H9 (cell line): ENCODE measurements at regions not wholly inside any gene's neighbourhood (a gene's known extent, or its start where the extent isn't known, plus 50 kb on each side); places are given as distances from the start of the nearest gene placed in this dataset.

ENCODE experiments used
- DNase-seq: peaks from one replicate; pipeline ENCODE4 v3.0.0-alpha.2; 2017
- H2AFZ ChIP-seq: one replicate; pipeline ENCODE4 v1.6.1; 2013; ENCODE audit warnings: mild to moderate bottlenecking, low read length, control low read depth, moderate library complexity
- H2AK5ac ChIP-seq: 2 replicates; pipeline ENCODE4 v1.6.1; 2013; ENCODE audit warnings: low read length, control low read depth, mixed read lengths; ENCODE audit not compliant: insufficient read length
- H2BK120ac ChIP-seq: one replicate; pipeline ENCODE4 v1.6.1; 2013; ENCODE audit warnings: low read depth, mild to moderate bottlenecking, low read length, control low read depth, inconsistent platforms; ENCODE audit not compliant: poor library complexity, severe bottlenecking
- H2BK12ac ChIP-seq: 2 replicates; pipeline ENCODE4 v1.6.1; 2013; ENCODE audit warnings: low read length, control low read depth, mixed read lengths, low read depth; ENCODE audit not compliant: insufficient read length
- H2BK15ac ChIP-seq: 2 replicates; pipeline ENCODE4 v1.6.1; 2013; ENCODE audit warnings: low read depth, low read length, control low read depth
- H2BK20ac ChIP-seq: one replicate; pipeline ENCODE4 v1.6.1; 2013; ENCODE audit warnings: low read depth, mild to moderate bottlenecking, low read length, control low read depth, inconsistent platforms; ENCODE audit not compliant: poor library complexity, severe bottlenecking
- H2BK5ac ChIP-seq: 2 replicates; pipeline ENCODE4 v1.6.1; 2013; ENCODE audit warnings: low read length, control low read depth, mixed read lengths; ENCODE audit not compliant: insufficient read length
- H3K14ac ChIP-seq: 2 replicates; pipeline ENCODE4 v1.6.1; 2013; ENCODE audit warnings: low read length, control low read depth; ENCODE audit not compliant: insufficient read depth
- H3K18ac ChIP-seq: 2 replicates; pipeline ENCODE4 v1.6.1; 2013; ENCODE audit warnings: low read depth, mild to moderate bottlenecking, mixed read lengths, low read length, control low read depth; ENCODE audit not compliant: insufficient read length
- H3K23ac ChIP-seq: 2 replicates; pipeline ENCODE4 v1.6.1; 2013; ENCODE audit warnings: low read length, control low read depth, mixed read lengths, low read depth; ENCODE audit not compliant: insufficient read length
- H3K23me2 ChIP-seq: 2 replicates; pipeline ENCODE4 v1.6.1; 2013; ENCODE audit warnings: low read depth, mild to moderate bottlenecking, mixed read lengths, low read length, control low read depth; ENCODE audit not compliant: insufficient read length, poor library complexity, severe bottlenecking
- H3K27ac ChIP-seq: 2 replicates; pipeline ENCODE4 v1.5.1; 2013; ENCODE audit warnings: low read length, control low read depth, mixed read lengths, low read depth; ENCODE audit not compliant: insufficient read length
- H3K27me3 ChIP-seq: 2 replicates; pipeline ENCODE4 v1.6.1; 2013; ENCODE audit warnings: low read length, control low read depth, inconsistent platforms; ENCODE audit not compliant: insufficient read depth
- H3K4ac ChIP-seq: 2 replicates; pipeline ENCODE4 v1.6.1; 2013; ENCODE audit warnings: low read depth, mild to moderate bottlenecking, control low read depth, inconsistent platforms, low read length, moderate library complexity
- H3K4me1 ChIP-seq: 2 replicates; pipeline ENCODE4 v1.6.1; 2013; ENCODE audit warnings: low read length, control low read depth, inconsistent platforms; ENCODE audit not compliant: insufficient read depth
- H3K4me2 ChIP-seq: 2 replicates; pipeline ENCODE4 v1.6.1; 2013; ENCODE audit warnings: low read length, control low read depth, mixed read lengths; ENCODE audit not compliant: insufficient read length, insufficient read depth
- H3K56ac ChIP-seq: 2 replicates; pipeline ENCODE4 v1.6.1; 2013; ENCODE audit warnings: low read depth, mild to moderate bottlenecking, mixed read lengths, low read length, control low read depth; ENCODE audit not compliant: insufficient read length
- H3K79me1 ChIP-seq: 2 replicates; pipeline ENCODE4 v1.6.1; 2013; ENCODE audit warnings: low read depth, mild to moderate bottlenecking, moderate library complexity, low read length, control low read depth, inconsistent platforms; ENCODE audit not compliant: insufficient read depth, poor library complexity, severe bottlenecking
- H3K79me2 ChIP-seq: 2 replicates; pipeline ENCODE4 v1.6.1; 2013; ENCODE audit warnings: low read length, control low read depth, inconsistent platforms; ENCODE audit not compliant: insufficient read depth
- H3K9ac ChIP-seq: 2 replicates; pipeline ENCODE4 v1.6.1; 2013; ENCODE audit warnings: low read length, control low read depth, mixed read lengths; ENCODE audit not compliant: insufficient read length; ENCODE audit errors: extremely low read depth
- H3K9me3 ChIP-seq: one replicate; pipeline ENCODE4 v1.6.1; 2013; ENCODE audit warnings: low read depth, low read length, inconsistent platforms; ENCODE audit not compliant: control insufficient read depth
- H3T11ph ChIP-seq: one replicate; pipeline ENCODE4 v1.6.1; 2013; ENCODE audit warnings: mild to moderate bottlenecking, low read length, control low read depth, inconsistent platforms
- H4K20me1 ChIP-seq: one replicate; pipeline ENCODE4 v1.6.1; 2013; ENCODE audit not compliant: control insufficient read depth, insufficient read length, insufficient read depth
- H4K5ac ChIP-seq: 2 replicates; pipeline ENCODE4 v1.6.1; 2013; ENCODE audit warnings: low read depth, mild to moderate bottlenecking, mixed read lengths, low read length, control low read depth; ENCODE audit not compliant: insufficient read length
- H4K8ac ChIP-seq: replicated peaks from 2 replicates; pipeline ENCODE4 v1.6.1; 2013; ENCODE audit warnings: low read length, control low read depth, mixed read lengths, low read depth; ENCODE audit not compliant: insufficient read length
- H4K91ac ChIP-seq: 2 replicates; pipeline ENCODE4 v1.6.1; 2013; ENCODE audit warnings: low read depth, mild to moderate bottlenecking, moderate library complexity, mixed read lengths, low read length, control low read depth; ENCODE audit not compliant: insufficient read length
- H3K27ac Mint-ChIP-seq, 3 experiments: 2 replicates in 2 of 3; 3 replicates in 1 of 3; pipeline ENCODE4 v1.8.0; 2020 to 2021; ENCODE audit warnings: mixed read lengths in 3 of 3, mild to moderate bottlenecking in 1 of 3, moderate library complexity in 1 of 3
- H3K27me3 Mint-ChIP-seq: 2 replicates; pipeline ENCODE4 v1.8.0; 2021; ENCODE audit warnings: low read depth, mild to moderate bottlenecking, moderate library complexity, mixed read lengths
- H3K36me3 Mint-ChIP-seq, 3 experiments: 2 replicates in 2 of 3; 3 replicates in 1 of 3; pipeline ENCODE4 v1.8.0; 2020 to 2021; ENCODE audit warnings: low read depth in 3 of 3, mixed read lengths in 3 of 3; ENCODE audit not compliant: insufficient read depth in 1 of 3
- H3K4me1 Mint-ChIP-seq, 2 experiments: 2 replicates each; pipeline ENCODE4 v1.8.0; 2020; ENCODE audit warnings: mixed read lengths in 2 of 2
- H3K4me3 Mint-ChIP-seq, 2 experiments: 2 replicates in 1 of 2; 3 replicates in 1 of 2; pipeline ENCODE4 v1.8.0; 2020 to 2021; ENCODE audit warnings: mild to moderate bottlenecking in 2 of 2, mixed read lengths in 2 of 2, moderate library complexity in 1 of 2
- H3K9me3 Mint-ChIP-seq, 2 experiments: 2 replicates in 1 of 2; 3 replicates in 1 of 2; pipeline ENCODE4 v1.8.0; 2020; ENCODE audit warnings: mild to moderate bottlenecking in 2 of 2, mixed read lengths in 2 of 2, moderate library complexity in 1 of 2
- WGBS: extraction: QIAGEN DNeasy Blood & Tissue Kit; methylation state at CpG from one replicate; pipeline ENCODE4 v1.1.7; 2013; ENCODE audit warnings: missing lambda C conversion rate, low lambda C conversion rate, mixed read lengths; ENCODE audit not compliant: insufficient read length; ENCODE audit errors: extremely low coverage; 5-methylcytosine and 5-hydroxymethylcytosine counted together
- TF ChIP-seq, protein P1 (sequence below): fragments of 200-600 bp; sonication (generic); conservative IDR thresholded peaks from 3 replicates; pipeline ENCODE4 v1.8.0; 2021; ENCODE audit warnings: antibody characterized with exemption, mild to moderate bottlenecking

DNA sequence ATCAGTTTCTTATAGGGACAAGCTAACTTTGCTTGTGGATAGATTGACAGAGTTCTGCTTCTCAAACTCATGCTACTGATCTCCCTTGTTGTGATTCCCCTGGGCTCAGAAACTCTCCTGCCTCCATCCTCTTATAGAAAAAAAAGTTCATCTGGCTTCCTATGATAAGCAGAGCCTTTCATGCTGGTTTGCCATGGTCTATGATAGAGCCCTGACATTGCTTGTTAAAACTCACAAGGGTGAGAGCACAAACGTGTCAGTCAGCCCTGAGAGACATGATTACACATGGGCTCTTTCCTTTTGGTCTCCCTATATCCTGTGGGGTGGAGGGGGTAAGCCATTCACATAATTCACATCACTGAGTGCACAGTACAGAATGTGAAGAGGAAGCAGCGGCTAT is 121.8 kb downstream of the TDRD15 start:
- H3K56ac ChIP-seq = no peak overlapping the region
- no peaks in the 10 kb centered on the region for H3K27me3 ChIP-seq
- H2BK15ac ChIP-seq = no peak overlapping the region
- WGBS = no CpG with 5 or more reads among the region's 2 CpGs
- Mint-ChIP-seq H3K4me1 (no peaks in the 10 kb centered on the region; a peak in 1 of 4 replicates), H3K36me3 (no peaks in the 10 kb centered on the region), H3K9me3 (peaks cover 7% of the 10 kb centered on the region in 2 experiments; a peak in 4 of 5 replicates), H3K4me3 (no peak overlapping the region), H3K27me3 (no peaks in the 10 kb centered on the region), H3K27ac (no peak overlapping the region)
- H3K18ac ChIP-seq = no peak overlapping the region
- no peak overlapping the region for H4K8ac ChIP-seq
- no peak overlapping the region for H2AFZ ChIP-seq
- H3K9me3 ChIP-seq = no peaks in the 10 kb centered on the region
- no peaks in the 10 kb centered on the region for H4K20me1 ChIP-seq
- no peak overlapping the region for H3T11ph ChIP-seq
- H2BK12ac ChIP-seq = no peak overlapping the region
- no peak overlapping the region for H4K5ac ChIP-seq
- no peak overlapping the region for H3K4ac ChIP-seq
- H3K9ac ChIP-seq = no peak overlapping the region
- no peak overlapping the region for H2BK20ac ChIP-seq
- H4K91ac ChIP-seq = no peak overlapping the region
- no peak for DNase-seq
- no peaks in the 10 kb centered on the region for H3K4me1 ChIP-seq
- no peak overlapping the region for H2BK120ac ChIP-seq
- no peak overlapping the region for H3K4me2 ChIP-seq
- H3K23me2 ChIP-seq = no peaks in the 10 kb centered on the region
- no peaks in the 10 kb centered on the region for H3K79me2 ChIP-seq
- H2AK5ac ChIP-seq = no peak overlapping the region
- TF ChIP-seq, protein P1, sequence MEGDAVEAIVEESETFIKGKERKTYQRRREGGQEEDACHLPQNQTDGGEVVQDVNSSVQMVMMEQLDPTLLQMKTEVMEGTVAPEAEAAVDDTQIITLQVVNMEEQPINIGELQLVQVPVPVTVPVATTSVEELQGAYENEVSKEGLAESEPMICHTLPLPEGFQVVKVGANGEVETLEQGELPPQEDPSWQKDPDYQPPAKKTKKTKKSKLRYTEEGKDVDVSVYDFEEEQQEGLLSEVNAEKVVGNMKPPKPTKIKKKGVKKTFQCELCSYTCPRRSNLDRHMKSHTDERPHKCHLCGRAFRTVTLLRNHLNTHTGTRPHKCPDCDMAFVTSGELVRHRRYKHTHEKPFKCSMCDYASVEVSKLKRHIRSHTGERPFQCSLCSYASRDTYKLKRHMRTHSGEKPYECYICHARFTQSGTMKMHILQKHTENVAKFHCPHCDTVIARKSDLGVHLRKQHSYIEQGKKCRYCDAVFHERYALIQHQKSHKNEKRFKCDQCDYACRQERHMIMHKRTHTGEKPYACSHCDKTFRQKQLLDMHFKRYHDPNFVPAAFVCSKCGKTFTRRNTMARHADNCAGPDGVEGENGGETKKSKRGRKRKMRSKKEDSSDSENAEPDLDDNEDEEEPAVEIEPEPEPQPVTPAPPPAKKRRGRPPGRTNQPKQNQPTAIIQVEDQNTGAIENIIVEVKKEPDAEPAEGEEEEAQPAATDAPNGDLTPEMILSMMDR = no peak
- no peak overlapping the region for H3K23ac ChIP-seq
- no peak overlapping the region for H3K14ac ChIP-seq
- H2BK5ac ChIP-seq = no peak overlapping the region
- H3K79me1 ChIP-seq = no peaks in the 10 kb centered on the region
- H3K27ac ChIP-seq = no peak overlapping the region
